NCI-H748 (cell line): ENCODE measurements at regions not wholly inside any gene's neighbourhood (a gene's known extent, or its start where the extent isn't known, plus 50 kb on each side); places are given as distances from the start of the nearest gene placed in this dataset.

Experiments
- DNase-seq: peaks from one replicate; lab custom pipeline; 2025; ENCODE audit not compliant: unreplicated experiment; lab: John Stamatoyannopoulos, UW

DNA sequence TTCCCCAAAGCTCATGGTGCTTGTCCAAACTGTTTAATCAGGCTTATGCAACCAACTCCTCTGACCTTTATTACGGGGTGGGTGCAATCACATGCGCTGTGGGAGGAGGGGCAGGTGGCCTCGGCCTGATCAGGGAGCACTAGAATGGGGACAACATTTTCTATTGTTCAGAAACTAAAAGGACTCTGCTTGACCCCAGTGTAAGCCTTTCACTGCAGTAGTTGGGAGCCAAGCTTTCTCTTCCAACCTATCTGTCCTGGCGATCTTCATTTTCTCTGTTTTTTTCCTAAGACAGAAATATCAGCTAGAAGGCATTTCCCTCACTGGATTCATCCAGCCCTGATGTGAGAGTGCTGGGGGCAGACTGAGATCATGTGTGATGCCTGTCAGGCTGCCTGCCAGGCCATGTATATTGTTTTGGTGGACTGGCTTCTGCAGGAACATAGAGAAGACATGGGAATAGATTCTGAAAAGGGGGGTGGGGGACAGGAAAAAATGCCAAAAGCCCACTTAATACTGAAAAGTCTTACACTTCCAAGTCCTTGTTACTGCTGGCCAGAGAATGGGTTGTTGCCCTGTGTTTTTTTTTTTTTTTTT lies 627.0 kb upstream of the TBL1XR1 start:
- DNase-seq, result peak; percentile 49

DNA sequence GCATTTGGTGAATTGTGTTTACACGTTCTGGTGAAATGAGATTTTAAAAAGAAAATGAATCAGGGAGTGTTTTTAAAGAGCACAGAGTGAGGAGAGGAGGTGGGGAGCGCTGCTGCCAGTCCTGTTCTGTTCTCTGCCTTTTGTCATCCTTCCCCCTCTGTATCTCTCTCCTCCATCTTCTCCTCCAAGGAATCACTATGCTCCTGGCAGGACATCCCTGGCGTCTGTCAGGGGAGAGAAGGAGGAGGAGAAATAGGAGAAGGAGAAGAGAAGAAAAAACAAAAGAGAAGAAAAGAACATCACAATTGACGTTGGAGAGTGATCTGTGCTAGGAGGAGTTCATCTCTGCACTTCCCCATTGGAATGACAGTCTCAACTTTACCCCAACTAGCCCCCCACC lies 627.6 kb upstream of the TBL1XR1 start:
- DNase-seq, result no peak

DNA sequence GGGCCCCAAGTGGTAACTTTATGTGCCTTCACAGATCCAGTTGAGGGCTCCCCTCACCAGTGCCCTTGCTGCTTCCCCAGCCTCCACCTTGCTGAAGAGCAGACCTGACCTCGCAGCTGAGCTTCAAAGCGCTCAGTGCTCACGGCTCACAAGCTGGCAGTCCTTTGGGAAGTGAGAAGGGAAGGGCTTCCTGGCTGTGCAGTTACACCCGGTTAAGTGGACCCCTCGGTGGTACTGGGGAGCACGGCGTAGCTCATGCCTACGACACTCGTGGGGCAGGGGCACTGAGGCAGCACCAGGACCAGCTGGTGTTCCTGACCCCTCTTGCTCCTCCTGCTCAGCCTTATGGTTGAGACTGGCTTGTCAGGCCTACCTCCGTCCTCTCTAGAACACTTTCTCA lies 629.0 kb upstream of the TBL1XR1 start:
- DNase-seq, result no peak

- DNase-seq, result no peak
Observed at GRCh38 chr3:177827511-177828207, 630.4 kb upstream of the TBL1XR1 start.

DNA sequence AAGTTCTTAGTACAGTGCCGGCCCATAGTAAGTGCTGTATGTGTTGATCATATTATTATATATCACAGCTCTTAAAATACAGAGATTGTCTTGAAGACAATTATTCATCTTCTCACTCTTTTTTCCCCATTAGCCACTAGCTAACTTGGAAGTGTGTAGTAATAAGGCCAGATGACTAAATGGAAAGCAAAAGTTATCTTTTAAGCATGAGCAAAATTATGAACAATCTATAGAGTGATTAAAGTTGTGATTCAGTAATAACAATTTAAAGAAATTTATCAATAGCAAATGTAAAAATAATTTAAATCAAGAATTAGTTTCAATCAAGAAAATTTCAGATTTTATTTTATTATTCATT lies 630.9 kb upstream of the TBL1XR1 start:
- DNase-seq, result no peak

DNA sequence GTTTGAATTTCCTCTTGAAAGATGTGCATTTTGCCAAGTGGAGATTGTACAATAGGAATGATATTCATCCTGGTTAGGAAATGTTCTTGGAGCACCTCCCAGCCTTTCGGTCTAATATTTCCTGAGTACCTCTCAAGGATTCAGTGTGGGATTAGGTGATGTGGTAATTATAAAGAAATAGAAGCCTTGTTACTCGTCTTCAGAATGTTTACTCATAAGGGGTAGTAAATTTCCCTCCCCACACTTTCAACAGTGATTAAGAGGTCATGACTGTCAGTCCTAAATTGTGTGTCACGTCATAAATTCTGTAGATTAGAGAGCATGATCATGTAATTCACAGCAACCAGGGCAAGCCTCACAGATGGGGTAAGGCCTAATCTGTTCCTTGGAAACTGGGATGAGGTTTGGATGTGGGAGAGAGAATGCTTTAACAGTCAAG lies 633.1 kb upstream of the TBL1XR1 start:
- peak; percentile 27 for DNase-seq

DNA sequence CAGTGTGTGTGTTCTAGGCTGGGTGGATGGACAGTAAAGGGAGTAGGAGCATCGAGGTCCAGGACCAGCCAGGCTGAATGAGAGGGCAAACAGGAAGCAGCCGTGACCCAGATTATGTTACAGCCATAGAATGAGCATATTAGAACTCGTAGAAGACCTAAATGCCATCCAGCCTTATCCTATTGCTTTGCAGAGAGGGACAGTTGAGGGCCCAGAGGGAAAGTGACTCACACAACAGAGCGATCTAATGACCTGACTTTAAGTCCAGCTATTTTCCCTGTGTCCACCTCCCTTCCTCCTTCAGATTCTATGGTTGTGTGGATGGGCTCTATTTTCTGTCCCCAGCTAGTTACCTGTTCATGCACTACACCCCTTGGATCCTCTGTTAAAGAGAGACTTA lies 634.1 kb upstream of the TBL1XR1 start:
- DNase-seq, result peak; percentile 10

GRCh38 chr3:177832880-177833279 lies 635.6 kb upstream of the TBL1XR1 start:
- peak; percentile 92 for DNase-seq

- DNase-seq, result peak; percentile 91
Observed at GRCh38 chr3:177833332-177833731, 636.0 kb upstream of the TBL1XR1 start.

DNA sequence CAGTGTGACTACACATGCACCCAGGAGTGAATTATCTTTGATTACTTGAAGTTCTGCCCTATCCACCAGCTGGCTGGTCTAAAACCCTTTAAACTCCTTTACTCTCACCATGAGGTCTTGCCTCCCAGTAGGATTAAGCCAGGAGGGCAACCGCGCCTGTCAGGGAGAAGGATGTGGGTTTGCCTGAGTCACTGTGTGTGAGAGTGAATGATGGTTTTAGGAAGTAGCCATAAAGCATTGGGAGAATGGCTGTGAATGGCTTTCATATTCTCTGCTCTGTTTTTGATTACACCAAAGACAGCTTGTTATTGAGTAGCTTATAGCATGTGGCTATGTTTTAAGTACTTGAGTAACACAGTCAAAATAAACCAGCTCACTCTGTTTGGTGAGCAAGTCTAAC lies 637.7 kb upstream of the TBL1XR1 start:
- peak; percentile 23 for DNase-seq

- no peak for DNase-seq
Observed at GRCh38 chr3:177835917-177836316, 638.6 kb upstream of the TBL1XR1 start.

GRCh38 chr3:177836671-177837070 lies 639.4 kb upstream of the TBL1XR1 start:
- DNase-seq, result peak; percentile 25

DNA sequence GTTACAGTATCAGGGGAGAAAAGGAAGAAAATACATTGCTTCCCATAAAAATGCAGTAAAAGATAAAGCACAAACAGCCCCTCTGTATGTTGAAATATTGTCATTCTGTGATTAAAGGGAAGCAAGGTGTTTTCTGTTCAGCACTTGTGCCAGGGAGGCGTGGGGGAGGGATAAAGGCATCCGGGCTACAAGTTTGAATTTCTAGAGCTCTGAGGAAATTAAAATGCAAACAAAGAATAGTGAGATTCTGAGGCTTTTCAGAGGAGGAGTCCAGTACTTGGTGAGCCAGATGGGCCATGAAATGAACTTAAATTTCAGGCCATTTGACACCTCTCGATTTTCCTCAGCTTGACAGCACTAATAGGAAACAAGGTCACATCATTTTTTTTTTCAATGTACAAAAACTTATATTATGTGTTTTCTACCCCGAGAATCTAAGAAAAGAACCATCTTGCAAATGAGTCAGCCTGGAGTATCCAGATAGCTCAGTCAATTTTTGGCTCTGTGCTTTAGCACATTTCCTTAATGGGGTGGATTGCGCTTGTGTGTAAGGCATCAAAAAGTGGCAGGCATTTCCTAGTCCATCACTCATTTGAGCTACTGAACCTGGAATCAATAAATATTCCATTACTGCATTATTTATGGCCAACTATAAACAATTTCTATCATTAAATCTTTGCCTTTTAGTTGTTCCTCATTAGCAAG lies 640.8 kb upstream of the TBL1XR1 start:
- DNase-seq, result no peak

DNA sequence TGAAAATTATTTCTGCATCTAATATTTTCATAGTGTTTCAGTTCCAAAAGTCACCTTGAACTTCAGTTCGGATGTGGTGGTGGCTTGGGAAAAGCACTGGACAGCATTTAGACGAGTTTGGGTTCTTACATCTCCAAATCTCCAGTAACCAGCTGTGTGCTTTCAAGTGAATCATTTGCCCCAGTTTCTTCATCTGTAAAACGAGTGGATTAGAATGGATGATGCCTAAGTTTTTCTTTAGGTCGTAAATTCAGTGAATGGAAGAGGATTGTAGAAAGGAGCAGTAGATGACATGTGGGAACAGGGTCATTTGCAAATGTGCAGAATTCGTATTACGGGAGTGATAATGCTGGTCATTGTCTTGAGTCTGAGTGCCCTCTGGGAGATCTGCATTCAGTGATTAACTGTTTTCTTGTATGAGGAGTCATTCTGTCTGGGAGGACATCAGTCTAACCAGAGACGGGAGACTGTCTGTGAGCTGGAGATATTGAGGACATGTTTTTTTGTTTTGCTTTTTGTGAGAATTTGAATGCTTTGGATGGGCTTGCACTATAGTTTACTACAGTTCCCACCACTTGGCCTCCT lies 641.6 kb upstream of the TBL1XR1 start:
- no peak for DNase-seq

DNA sequence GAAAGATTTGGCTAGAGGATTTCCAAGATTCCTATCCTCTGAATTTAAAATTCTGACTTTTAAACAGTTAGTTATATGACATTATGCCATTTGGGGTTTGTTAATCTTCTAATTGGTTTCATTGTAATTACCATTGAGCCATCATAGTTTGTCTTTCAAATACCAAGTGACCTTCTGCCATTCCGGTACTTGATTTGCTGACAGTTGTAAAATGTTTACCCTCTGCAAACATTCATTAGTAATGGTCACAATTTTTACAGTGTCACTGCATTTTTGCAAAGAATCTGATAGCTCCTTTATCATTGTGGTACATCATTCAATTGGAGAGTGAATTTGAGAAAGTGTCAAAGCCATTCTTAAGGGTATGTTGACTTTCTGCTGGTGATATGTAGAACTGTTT lies 645.0 kb upstream of the TBL1XR1 start:
- peak; percentile 34 for DNase-seq

DNA sequence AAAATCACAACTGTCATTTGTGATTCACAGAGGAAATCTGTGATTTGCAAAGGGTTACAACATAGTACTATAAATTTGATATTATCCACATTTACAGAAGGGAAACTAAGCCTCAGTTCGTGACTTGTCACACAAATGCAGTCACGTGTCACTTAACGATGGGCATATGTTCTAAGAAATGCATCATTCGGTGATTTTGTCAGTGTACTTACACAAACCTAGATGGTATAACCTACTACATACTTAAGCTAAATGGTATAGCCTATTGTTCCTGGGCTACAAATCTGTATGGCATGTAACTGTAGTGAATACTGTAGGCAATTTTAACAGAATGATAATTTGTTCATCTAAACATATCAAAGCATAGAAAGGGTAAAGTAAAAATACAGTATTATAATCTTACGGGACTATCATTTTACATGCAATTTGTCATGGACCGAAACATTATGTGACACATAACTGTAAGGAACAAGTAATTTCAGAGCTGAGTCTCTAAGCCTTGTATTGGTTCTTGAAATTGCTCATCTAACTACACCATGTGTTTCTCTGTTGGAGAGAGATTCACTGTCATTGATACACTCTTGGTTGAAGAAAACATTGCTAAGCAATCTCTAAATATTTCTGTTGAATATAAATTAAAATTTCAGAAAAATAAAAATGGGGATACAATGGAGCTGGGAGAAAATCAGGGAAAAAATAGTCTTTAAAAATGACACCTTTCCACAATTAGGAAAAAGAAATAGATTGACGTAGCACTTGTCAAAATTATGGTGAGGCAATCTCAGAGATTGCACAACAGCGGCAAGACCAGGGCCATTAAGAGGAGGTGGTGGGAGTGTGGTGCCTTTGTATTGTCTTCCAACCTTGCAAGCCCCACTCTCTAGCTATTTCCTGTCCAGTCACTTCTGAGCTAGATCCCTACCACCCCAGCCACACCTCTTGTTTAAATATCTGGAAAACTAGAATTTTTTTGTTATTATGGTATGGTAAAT lies 645.8 kb upstream of the TBL1XR1 start:
- no peak for DNase-seq

DNA sequence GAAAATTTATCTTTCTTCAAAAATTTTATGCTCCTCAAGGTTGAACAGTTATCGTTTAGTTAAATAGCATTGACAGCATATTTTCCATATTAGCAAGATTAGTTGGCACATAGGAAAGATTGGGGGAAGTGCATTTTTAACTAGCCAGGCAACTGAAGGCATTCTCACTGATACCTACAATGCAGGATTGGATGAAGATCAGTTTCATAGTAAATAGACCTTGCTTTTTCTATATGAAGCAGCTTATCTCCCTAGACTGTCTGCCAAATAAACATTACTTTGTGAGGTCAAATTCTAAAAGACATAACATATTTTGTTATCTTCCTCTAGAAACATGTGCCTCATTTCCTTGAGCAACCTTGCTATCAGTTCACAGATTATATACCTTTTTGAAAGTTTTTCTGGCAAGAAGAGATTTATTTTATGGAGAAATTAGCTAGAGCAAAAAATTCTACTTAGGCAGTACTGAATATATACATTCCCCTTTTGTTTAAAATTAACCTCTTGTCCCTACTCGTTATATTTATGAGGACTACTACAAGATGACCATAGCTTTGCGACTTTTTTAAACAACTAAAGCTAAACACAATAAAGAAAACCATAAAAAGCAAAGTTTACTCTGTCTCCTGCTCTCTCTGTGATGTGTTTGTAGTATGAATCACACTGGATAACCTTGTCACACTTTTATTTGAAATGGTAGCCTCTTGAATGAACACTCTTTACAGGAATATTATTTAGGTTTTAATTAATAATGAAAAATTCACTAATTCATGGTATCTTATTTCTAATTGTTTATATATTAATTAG lies 654.9 kb upstream of the TBL1XR1 start:
- no peak for DNase-seq

- DNase-seq, result no peak
Observed at GRCh38 chr3:177855021-177855420, 657.7 kb upstream of the TBL1XR1 start.

- DNase-seq, result no peak
Observed at GRCh38 chr3:177860184-177860583, 662.9 kb upstream of the TBL1XR1 start.

DNA sequence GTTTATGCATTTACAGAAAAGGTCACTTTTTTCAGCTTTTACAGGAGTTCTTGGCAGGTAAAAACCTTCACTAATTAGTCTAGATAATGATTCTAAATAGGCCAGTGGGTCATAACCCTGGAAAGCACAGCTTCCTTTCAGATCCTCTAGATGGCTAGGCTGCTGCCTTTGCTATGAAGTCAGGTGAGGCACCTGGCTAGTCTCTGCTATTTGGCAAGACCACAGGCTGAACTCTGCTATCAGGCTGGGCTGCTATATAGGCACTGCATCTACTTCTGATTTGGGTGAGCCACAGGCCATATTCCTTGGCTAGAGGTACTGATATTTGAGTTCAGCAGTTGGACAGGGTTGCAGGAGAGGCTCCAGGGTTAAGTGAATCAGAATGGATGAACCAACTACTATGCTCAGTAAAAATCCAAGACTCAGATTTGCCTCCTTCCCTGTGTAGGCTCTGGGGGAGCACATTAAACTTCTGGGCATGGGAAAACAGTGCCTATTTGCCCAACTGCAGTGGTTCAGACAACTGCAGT lies 665.7 kb upstream of the TBL1XR1 start:
- DNase-seq, result no peak
